ENCODE measurements at regions not wholly inside any gene's neighbourhood (a gene's known extent, or its start where the extent isn't known, plus 50 kb on each side); places are given as distances from the start of the nearest gene placed in this dataset.
A peak's percentile ranks its signal among the peaks of the same experiment; 100 is the strongest.

DNA sequence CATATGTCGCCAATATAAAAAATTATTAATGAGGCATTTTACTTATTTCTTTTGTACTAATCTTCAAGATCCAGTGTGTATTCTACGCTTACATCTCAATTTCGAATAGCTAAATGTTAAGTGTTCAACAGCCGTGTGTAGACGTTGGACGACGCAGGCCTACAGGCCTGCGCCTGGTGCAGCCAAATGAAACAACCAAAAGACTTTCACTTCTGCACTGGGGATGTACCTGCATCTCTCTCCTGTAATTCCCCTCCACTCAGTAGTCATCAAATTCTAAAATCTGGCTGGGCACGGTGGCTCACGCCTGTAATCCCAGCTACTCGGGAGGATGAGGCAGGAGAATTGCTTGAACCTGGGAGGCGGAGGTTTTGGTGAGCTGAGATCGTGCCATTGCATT is 76.8 kb upstream of the HNRNPU start:
- no peak for DNase-seq

DNA sequence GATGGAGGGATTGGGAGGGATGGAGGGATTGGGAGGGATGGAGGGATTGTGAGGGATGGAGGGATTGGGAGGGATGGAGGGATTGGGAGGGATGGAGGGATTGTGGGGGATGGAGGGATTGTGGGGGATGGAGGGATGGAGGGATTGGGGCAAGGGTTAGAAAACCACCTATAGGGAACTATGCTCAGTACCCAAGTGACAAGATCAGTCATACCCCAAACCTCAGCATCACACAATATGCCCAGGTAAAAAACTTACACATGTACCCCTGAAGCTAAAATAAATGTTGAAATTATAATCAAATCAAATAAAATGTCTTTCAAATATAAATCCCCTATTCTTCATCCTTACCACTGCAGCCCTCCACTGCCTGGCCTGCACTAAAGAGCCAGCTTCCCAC is 72.8 kb upstream of the HNRNPU start:
- no peak for DNase-seq

DNA sequence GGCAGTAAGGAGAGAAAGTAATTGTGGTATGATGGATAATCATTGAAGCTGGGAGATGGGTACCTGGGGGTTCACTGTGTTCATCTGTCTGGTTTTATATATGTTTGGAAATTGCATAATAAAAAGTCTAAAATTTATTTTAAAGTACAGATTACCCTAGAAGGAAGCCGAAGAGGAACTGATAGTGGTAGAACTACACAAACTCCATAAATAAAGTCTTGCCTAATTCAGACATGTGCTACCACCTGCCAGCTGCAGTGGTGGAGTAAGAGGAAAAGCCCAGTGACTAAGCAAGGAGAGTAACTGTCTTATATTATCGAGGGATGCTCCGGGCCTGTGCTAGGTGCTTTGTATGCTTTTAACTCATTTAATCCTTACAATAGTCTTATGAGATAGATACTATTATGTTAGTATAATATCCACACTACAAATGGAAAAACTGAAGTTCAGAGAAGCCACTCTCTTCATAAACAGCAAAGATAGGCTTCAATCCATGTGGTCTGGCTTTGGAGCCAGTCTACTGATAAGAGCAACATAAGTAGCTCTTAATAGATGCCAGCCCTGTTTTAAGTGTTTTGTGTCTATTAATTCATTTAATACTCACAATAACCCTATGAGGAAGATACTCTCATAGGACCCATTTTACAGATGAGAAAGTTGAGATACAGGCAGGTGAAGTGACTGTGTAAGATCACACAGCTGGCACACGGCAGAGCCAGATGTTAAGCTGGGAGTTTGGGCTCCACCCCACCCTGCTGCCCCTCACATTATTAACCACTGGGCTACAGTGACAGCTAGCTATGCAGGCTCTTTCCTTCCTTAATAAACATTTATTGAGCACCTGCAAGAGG is 56.8 kb upstream of the HNRNPU start:
- no peak for DNase-seq

DNA sequence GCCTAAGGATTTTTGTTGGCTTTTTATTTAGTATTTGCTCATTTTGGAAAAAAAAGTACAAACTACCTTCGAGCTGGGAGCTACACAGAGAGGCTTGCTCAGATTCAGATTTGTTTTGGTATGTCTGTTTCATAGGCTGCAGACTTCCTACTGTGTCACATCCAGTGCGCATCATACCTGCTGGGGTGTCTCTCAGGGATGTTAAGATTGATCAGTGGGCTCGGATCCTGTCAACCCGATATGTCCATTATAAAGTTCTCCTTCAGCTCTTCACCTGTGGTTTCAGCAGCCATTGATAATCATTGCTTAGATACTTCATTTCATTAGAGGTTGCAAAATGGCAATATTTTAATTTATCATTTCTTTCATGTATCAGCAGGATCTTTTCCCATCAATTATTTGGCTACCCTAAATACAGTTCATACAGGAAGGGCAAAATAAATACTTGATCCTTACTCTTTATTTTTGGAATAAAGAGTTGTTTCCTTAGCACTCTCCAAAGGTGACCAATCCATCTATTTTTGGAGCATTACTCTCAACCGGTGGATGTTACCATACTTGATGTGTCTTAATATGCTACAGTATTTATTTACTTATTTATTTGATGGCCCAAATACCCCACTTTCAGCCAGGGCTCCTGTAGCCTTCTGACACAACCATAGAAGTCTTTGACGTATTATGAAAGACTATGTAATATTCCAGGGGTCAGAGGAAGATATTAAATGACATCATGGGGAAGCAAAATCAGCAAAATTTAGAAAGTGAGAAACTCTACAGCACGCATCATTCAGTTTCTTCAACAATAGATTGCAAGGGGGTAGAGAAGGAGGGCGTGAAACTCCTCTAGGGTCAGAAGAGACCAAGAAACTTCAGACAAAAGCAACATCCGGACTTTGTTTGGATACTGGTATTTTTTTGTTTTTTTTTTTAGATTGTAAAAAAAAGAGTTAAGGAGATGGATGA is 55.3 kb upstream of the HNRNPU start:
- DNase-seq, result no peak

DNA sequence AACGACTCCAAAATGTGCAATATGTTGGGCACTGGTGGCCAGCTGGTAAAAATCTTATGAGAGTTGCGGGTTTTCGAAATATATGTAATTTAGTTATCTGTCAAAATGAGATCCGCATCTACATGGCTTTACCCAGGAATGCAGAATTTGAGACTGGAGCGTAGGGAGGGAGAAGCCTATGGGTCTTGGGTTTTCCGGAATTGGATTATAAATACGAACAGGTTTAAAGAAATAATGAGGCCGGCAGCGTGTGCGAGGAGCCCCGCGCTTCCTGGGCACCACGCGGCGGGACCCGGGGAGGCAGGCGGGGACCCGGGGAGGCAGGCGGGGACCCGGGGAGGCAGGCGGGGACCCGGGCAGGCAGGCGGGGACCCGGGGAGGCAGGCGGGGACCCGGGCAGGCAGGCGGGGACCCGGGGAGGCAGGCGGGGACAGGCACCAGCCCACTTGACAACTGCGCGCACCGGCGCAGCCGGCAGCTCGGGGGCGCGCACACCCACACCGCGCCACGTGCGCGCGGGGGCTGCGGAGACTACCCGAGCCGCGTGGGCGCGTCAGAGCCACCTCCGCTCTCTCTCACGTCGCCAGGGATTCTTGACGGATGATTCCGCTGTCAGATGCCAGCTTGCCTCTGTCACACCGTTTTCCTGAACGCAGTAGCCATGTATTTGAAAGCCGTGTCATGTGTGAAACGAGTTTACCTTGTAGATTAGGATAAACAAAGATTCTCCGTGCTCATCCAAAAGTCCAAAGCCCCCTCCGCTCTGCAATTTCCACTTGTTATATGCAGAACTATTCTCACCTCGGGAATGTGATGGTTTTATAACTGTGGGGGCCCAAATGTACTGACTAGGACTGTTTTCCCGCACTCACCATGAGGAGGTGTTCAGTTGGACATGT is 54.3 kb upstream of the HNRNPU start:
- peak; percentile 53 for DNase-seq

DNA sequence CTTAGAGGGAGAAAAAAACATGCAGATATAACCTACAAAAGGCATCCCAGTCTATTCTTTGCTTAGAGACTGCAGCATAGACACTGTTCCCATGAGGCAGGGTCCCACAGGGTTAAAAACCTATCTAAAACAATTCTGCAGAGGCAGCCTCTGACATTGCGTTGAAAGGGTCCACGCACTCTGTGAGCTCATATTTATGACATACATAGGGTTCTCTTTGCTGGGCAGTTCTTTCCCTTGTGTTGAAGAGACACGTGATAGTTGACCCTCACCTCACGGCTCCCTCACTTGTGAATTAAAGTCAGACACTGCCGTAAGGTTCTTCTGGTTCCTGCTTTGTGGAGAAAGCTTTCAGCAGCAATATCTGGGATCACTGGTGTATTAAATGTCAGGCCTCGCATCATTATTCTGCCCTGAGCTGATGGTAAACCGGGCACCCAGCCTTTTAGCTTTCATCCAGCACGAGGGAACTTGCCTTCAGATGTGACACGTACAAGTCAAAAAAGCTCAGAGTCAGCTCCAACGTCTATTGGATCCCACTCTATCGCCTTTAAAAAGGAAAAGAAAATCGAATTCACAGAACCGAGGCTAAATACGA is 52.8 kb upstream of the HNRNPU start:
- DNase-seq, result no peak

DNA sequence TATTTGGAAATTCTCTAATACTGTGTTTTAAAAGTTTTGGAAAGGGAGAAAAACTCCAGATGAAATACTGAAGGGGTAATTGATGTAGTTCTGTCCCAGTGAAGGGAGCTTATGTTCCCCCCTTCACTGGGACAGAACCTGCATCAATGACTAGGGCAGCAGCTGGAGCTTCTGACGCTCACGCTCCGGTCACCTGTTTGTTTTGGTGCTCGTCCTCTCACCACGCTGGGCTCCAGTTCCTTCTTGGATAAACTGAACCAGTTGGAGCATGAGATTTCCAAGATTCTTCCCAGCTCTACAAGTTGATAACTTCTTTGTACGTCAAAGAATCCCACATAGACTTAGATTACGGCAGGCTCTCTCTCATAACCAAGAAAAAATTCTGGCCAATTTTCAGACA is 51.4 kb upstream of the HNRNPU start:
- no peak for DNase-seq

DNA sequence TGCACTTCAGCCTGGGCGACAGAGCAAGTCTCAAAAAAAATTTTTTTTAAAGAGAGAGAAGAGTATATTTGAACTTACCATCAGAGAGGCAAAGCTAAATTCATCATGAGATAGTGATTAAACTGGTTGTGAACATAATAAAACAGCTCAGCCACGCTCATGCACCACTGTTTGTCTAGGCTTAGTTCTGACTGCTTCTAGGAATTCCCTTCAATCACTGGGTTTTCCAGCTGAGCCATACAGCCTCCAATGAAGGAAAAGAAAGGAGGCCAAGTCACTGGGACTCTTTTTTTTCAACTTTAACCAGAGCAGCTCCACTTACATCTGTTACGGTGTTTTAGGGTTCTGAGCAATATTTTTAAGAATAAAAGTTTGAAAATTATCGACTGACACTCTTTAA is 50.4 kb upstream of the HNRNPU start:
- no peak for DNase-seq

Measured in effector CD4-positive, alpha-beta T cell (primary cell).